LNCaP clone FGC (cell line): ENCODE measurements at regions not wholly inside any gene's neighbourhood (a gene's known extent, or its start where the extent isn't known, plus 50 kb on each side); places are given as distances from the start of the nearest gene placed in this dataset.

Experiments
- DNase-seq: peaks from one replicate; pipeline ENCODE4 v3.0.0-alpha.2; 2011; ENCODE audit warnings: low read depth
- H3K4me3 ChIP-seq: 2 replicates; pipeline ENCODE4 v1.5.1; 2011; ENCODE audit warnings: mild to moderate bottlenecking, low read depth, low read length, control low read depth
- CTCF ChIP-seq: IDR thresholded peaks from 2 replicates; pipeline ENCODE4 v1.5.1; 2012; ENCODE audit warnings: mild to moderate bottlenecking; ENCODE audit not compliant: control insufficient read depth, insufficient read depth; ENCODE audit errors: extremely low read depth

DNA sequence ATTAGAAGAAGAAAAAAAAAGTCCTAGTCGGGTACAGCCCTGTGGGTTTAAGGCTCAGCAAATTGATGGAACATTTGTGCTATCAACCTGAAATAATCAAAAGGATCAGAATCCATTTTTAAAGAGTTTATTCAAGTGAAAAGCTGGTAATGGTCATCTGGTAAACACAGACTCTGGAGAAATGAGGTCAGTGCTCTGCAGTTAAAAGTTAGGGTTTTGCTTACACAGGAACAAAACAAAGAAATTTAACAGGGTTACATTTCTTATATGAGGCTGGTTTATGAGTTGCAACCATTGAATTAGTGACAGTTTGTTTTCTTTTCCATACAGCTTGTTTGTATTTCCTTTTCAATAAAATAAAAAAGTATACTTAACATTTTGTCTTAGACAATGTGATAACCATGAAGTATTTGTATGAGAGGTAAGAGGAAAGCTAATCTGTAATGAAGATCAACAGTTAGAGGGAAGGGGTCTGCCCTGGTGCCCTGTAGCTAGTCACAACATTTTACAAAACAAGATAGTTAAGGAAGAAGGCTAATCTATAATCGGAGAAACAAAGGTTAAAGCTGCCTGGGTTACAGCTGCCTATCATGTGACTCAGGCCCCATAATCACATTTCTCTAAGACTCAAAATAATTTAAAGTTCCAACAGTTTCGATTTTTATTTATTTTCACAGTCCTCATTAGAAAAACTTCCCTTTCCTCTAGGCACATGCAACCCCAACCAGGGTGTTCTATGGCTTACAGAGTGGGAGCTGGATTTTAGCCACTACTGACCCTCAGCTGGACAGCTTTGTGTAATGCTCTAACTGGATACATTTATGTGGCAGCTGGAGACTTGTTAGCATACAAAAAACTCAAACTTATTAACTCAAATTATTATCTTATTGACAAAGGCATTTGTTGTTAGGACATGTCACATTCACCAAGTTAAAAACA lies 98.1 kb upstream of the ACP3 start:
- DNase-seq = peak; percentile 95
- no peak overlapping the region for H3K4me3 ChIP-seq
- TF ChIP-seq CTCF = no peak

DNA sequence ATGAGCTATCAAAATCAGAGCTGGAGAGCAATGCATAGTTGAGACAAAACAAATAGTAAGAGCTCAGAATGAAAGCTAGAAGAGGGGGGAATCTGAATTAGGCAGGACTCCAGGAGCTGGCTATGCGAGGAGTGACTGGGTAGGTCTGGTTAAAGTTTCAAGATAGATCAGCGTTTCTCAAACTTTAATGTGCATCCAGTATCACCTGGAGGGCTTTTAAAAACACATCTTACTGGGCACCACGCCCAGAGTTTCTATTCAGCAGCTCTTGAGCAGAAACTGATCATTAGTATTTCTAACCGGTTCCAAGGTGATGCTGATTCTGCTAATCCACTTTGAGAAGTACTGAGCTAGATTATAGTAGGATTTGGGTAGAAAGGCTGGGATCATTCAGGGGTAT lies 96.2 kb upstream of the ACP3 start:
- H3K4me3 ChIP-seq = no peak overlapping the region
- no peak for TF ChIP-seq CTCF
- no peak for DNase-seq

- no peak for DNase-seq
- TF ChIP-seq CTCF = no peak
These were observed 94.2 kb upstream of the ACP3 start for GRCh38 chr3:132222868-132223538.

DNA sequence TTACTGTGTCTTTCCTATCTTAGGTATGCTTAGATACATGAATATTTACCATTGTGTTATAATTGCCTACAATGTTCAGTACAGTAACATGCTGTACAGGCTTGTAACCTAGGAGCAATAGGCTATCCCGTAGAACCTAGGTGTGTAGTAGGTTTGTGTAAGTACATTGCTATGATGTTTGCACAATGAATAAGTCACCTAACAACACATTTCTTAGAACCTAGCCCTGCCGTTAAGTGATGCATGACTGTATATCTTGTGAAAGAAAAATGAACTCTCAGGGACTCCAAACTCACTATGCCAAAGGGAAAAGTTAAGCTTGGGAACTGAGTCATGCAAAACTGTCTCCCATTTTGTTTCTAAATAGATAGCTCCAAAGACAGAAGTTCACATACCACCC lies 91.5 kb upstream of the ACP3 start:
- H3K4me3 ChIP-seq = no peak overlapping the region
- no peak for TF ChIP-seq CTCF

More at GRCh38 chr3:132222868-132223538, 94.2 kb upstream of the ACP3 start:
- H3K4me3 ChIP-seq = no peak overlapping the region

GRCh38 chr3:132228923-132229322 lies 88.3 kb upstream of the ACP3 start:
- no peak for TF ChIP-seq CTCF
- no peak for DNase-seq
- H3K4me3 ChIP-seq = no peak overlapping the region

More for the DNA sequence above, 91.5 kb upstream of the ACP3 start:
- DNase-seq = no peak

GRCh38 chr3:132229641-132230040 lies 87.6 kb upstream of the ACP3 start:
- no peak overlapping the region for H3K4me3 ChIP-seq
- no peak for TF ChIP-seq CTCF
- DNase-seq = no peak
